ENCODE measurements at regions not wholly inside any gene's neighbourhood (a gene's known extent, or its start where the extent isn't known, plus 50 kb on each side); places are given as distances from the start of the nearest gene placed in this dataset.
"Not testable (repeated sequence)": the region's sequence is repeated elsewhere in the genome, so short reads cannot be mapped to it uniquely, and the experiment has no call there.

DNA sequence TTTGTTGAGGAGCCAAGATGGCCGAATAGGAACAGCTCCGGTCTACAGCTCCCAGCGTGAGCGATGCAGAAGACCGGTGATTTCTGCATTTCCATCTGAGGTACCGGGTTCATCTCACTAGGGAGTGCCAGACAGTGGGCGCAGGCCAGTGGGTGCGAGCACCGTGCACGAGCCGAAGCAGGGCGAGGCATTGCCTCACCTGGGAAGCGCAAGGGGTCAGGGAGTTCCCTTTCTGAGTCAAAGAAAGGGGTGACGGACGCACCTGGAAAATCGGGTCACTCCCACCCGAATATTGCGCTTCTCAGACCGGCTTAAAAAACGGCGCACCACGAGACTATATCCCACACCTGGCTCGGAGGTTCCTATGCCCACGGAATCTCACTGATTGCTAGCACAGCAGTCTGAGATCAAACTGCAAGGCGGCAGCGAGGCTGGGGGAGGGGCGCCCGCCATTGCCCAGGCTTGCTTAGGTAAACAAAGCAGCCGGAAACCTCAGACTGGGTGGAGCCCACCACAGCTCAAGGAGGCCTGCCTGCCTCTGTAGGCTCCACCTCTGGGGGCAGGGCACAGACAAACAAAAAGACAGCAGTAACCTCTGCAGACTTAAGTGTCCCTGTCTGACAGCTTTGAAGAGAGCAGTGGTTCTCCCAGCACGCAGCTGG, 417.7 kb upstream of the POU3F2 start:
- not testable (repeated sequence) for H3K27me3 ChIP-seq (ENCODE audit: control insufficient read depth, insufficient read depth, low read length, poor library complexity, severe bottlenecking); H3K27ac ChIP-seq (ENCODE audit: insufficient read depth, low read depth, low read length, poor library complexity, severe bottlenecking); H3K4me1 ChIP-seq (ENCODE audit: control insufficient read depth, insufficient read depth, low read length); H3K4me3 ChIP-seq (ENCODE audit: insufficient read depth, low read depth, low read length); H3K9me3 ChIP-seq (ENCODE audit: control insufficient read depth, low read length); H3K36me3 ChIP-seq (ENCODE audit: control insufficient read depth, insufficient read depth, low read length)
- WGBS, 2 experiments = 76 to 86% methylated on average over 29 of the region's 30 CpGs

DNA sequence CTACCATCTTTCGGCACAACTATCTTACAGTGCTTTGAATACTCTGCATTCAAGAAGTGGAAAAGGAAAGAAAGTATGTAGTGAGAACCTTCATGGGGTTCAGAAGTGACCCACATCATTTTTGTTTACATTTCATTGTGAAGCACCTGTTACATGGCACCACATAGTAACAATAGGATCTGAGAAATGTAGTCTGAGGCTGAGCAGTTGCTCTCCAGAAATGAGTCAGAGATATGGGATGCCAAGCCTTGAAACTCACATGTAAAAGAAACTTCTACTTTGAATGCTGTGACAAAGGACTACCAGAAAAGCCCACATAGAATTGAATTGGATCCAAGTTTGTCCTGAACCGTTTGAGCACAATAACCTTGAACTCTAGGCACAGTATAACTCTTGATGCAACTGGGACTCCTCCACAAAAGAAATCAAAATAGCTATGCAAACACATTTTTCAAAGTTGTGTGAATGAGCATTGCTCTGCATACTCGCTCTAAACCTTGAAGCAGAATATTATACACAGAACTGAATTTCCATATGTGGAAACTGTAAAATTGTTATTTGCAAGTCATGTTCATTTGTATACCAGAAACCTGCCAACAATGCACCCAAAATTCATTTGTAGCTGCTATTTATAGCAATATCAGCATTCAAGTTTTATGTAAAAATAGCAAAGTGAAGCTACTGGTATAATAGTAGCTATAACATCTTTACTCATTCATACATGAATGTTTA, 400.9 kb upstream of the POU3F2 start:
- Histone ChIP-seq H3K27me3 (ENCODE audit: control insufficient read depth, insufficient read depth, low read length, poor library complexity, severe bottlenecking) (no peaks in the 10 kb centered on the region), H3K27ac (ENCODE audit: insufficient read depth, low read depth, low read length, poor library complexity, severe bottlenecking) (no peak overlapping the region), H3K9me3 (ENCODE audit: control insufficient read depth, low read length) (no peaks in the 10 kb centered on the region), H3K4me3 (ENCODE audit: insufficient read depth, low read depth, low read length) (no peak overlapping the region), H3K4me1 (ENCODE audit: control insufficient read depth, insufficient read depth, low read length) (no peaks in the 10 kb centered on the region), H3K36me3 (ENCODE audit: control insufficient read depth, insufficient read depth, low read length) (no peaks in the 10 kb centered on the region)
- WGBS, 2 experiments = 88 to 93% methylated on average over 1 to 3 of the region's 3 CpGs

- Histone ChIP-seq H3K4me1 (ENCODE audit: control insufficient read depth, insufficient read depth, low read length) (no peaks in the 10 kb centered on the region), H3K9me3 (ENCODE audit: control insufficient read depth, low read length) (no peaks in the 10 kb centered on the region), H3K27ac (ENCODE audit: insufficient read depth, low read depth, low read length, poor library complexity, severe bottlenecking) (no peak overlapping the region), H3K4me3 (ENCODE audit: insufficient read depth, low read depth, low read length) (no peak overlapping the region), H3K27me3 (ENCODE audit: control insufficient read depth, insufficient read depth, low read length, poor library complexity, severe bottlenecking) (no peaks in the 10 kb centered on the region), H3K36me3 (ENCODE audit: control insufficient read depth, insufficient read depth, low read length) (no peaks in the 10 kb centered on the region)
- WGBS, 2 experiments = 92 to 93% methylated on average over 1 of the region's 1 CpG
These were observed 390.7 kb upstream of the POU3F2 start for GRCh38 chr6:98443633-98444032.

- Histone ChIP-seq H3K27me3 (ENCODE audit: control insufficient read depth, insufficient read depth, low read length, poor library complexity, severe bottlenecking) (no peaks in the 10 kb centered on the region), H3K36me3 (ENCODE audit: control insufficient read depth, insufficient read depth, low read length) (no peaks in the 10 kb centered on the region), H3K4me1 (ENCODE audit: control insufficient read depth, insufficient read depth, low read length) (no peaks in the 10 kb centered on the region), H3K4me3 (ENCODE audit: insufficient read depth, low read depth, low read length) (no peak overlapping the region), H3K27ac (ENCODE audit: insufficient read depth, low read depth, low read length, poor library complexity, severe bottlenecking) (no peak overlapping the region), H3K9me3 (ENCODE audit: control insufficient read depth, low read length) (no peaks in the 10 kb centered on the region)
- WGBS, 2 experiments = 59 to 70% methylated on average over 1 to 2 of the region's 2 CpGs
These were observed 381.7 kb upstream of the POU3F2 start for GRCh38 chr6:98452685-98453084.

GRCh38 chr6:98454809-98455322, 379.5 kb upstream of the POU3F2 start:
- Histone ChIP-seq H3K27ac (ENCODE audit: insufficient read depth, low read depth, low read length, poor library complexity, severe bottlenecking) (no peak overlapping the region), H3K4me1 (ENCODE audit: control insufficient read depth, insufficient read depth, low read length) (no peaks in the 10 kb centered on the region), H3K4me3 (ENCODE audit: insufficient read depth, low read depth, low read length) (no peak overlapping the region), H3K27me3 (ENCODE audit: control insufficient read depth, insufficient read depth, low read length, poor library complexity, severe bottlenecking) (no peaks in the 10 kb centered on the region), H3K9me3 (ENCODE audit: control insufficient read depth, low read length) (no peaks in the 10 kb centered on the region), H3K36me3 (ENCODE audit: control insufficient read depth, insufficient read depth, low read length) (no peaks in the 10 kb centered on the region)
- WGBS, 2 experiments = 94 to 96% methylated on average over 3 to 5 of the region's 5 CpGs

DNA sequence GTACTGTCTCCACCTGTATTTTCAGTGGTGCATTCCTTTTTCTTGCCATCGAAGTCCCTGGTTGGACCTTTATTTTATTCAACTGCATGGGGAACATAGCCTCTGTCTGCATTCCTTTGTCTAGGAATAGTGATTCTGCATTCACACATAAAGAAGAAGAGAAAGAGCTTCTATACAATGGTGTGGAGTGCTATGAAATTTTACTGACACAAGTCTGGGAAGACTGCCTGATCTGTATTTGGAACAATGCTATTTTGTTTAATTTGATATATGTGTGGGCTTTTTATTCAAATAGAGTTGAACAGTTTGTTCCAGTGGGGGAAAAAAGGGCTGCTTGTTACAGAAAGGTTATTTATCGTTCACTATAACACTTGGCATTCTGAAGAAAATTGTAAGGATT, 375.7 kb upstream of the POU3F2 start:
- no peak overlapping the region for H3K27ac ChIP-seq (ENCODE audit: insufficient read depth, low read depth, low read length, poor library complexity, severe bottlenecking)
- H3K27me3 ChIP-seq (ENCODE audit: control insufficient read depth, insufficient read depth, low read length, poor library complexity, severe bottlenecking) = no peaks in the 10 kb centered on the region
- 89 to 95% methylated on average over 2 of the region's 2 CpGs for WGBS, 2 experiments
- no peaks in the 10 kb centered on the region for H3K36me3 ChIP-seq (ENCODE audit: control insufficient read depth, insufficient read depth, low read length)
- no peaks in the 10 kb centered on the region for H3K9me3 ChIP-seq (ENCODE audit: control insufficient read depth, low read length)
- no peak overlapping the region for H3K4me3 ChIP-seq (ENCODE audit: insufficient read depth, low read depth, low read length)
- no peaks in the 10 kb centered on the region for H3K4me1 ChIP-seq (ENCODE audit: control insufficient read depth, insufficient read depth, low read length)

- WGBS, 2 experiments = 93 to 95% methylated on average over 12 of the region's 12 CpGs
- Histone ChIP-seq H3K9me3 (ENCODE audit: control insufficient read depth, low read length) (no peaks in the 10 kb centered on the region), H3K27me3 (ENCODE audit: control insufficient read depth, insufficient read depth, low read length, poor library complexity, severe bottlenecking) (no peaks in the 10 kb centered on the region), H3K36me3 (ENCODE audit: control insufficient read depth, insufficient read depth, low read length) (no peaks in the 10 kb centered on the region), H3K4me1 (ENCODE audit: control insufficient read depth, insufficient read depth, low read length) (no peaks in the 10 kb centered on the region), H3K4me3 (ENCODE audit: insufficient read depth, low read depth, low read length) (no peak overlapping the region), H3K27ac (ENCODE audit: insufficient read depth, low read depth, low read length, poor library complexity, severe bottlenecking) (no peak overlapping the region)
These were observed 371.1 kb upstream of the POU3F2 start for GRCh38 chr6:98463038-98464000.

GRCh38 chr6:98467091-98467490, 367.3 kb upstream of the POU3F2 start:
- no peak overlapping the region for H3K4me3 ChIP-seq (ENCODE audit: insufficient read depth, low read depth, low read length)
- no peaks in the 10 kb centered on the region for H3K4me1 ChIP-seq (ENCODE audit: control insufficient read depth, insufficient read depth, low read length)
- no peak overlapping the region for H3K27ac ChIP-seq (ENCODE audit: insufficient read depth, low read depth, low read length, poor library complexity, severe bottlenecking)
- H3K9me3 ChIP-seq (ENCODE audit: control insufficient read depth, low read length) = no peaks in the 10 kb centered on the region
- no peaks in the 10 kb centered on the region for H3K27me3 ChIP-seq (ENCODE audit: control insufficient read depth, insufficient read depth, low read length, poor library complexity, severe bottlenecking)
- 78 to 85% methylated on average over 2 of the region's 2 CpGs for WGBS, 2 experiments
- H3K36me3 ChIP-seq (ENCODE audit: control insufficient read depth, insufficient read depth, low read length) = no peaks in the 10 kb centered on the region

- Histone ChIP-seq H3K4me1 (ENCODE audit: control insufficient read depth, insufficient read depth, low read length) (no peaks in the 10 kb centered on the region), H3K36me3 (ENCODE audit: control insufficient read depth, insufficient read depth, low read length) (no peaks in the 10 kb centered on the region), H3K9me3 (ENCODE audit: control insufficient read depth, low read length) (no peaks in the 10 kb centered on the region), H3K27me3 (ENCODE audit: control insufficient read depth, insufficient read depth, low read length, poor library complexity, severe bottlenecking) (no peaks in the 10 kb centered on the region), H3K4me3 (ENCODE audit: insufficient read depth, low read depth, low read length) (no peak overlapping the region), H3K27ac (ENCODE audit: insufficient read depth, low read depth, low read length, poor library complexity, severe bottlenecking) (no peak overlapping the region)
- WGBS, 2 experiments = 90 to 92% methylated on average over 3 of the region's 3 CpGs
These were observed 366.5 kb upstream of the POU3F2 start for GRCh38 chr6:98467902-98468301.

- Histone ChIP-seq H3K27ac (ENCODE audit: insufficient read depth, low read depth, low read length, poor library complexity, severe bottlenecking) (no peak overlapping the region), H3K27me3 (ENCODE audit: control insufficient read depth, insufficient read depth, low read length, poor library complexity, severe bottlenecking) (no peaks in the 10 kb centered on the region), H3K36me3 (ENCODE audit: control insufficient read depth, insufficient read depth, low read length) (no peaks in the 10 kb centered on the region), H3K4me3 (ENCODE audit: insufficient read depth, low read depth, low read length) (no peak overlapping the region), H3K4me1 (ENCODE audit: control insufficient read depth, insufficient read depth, low read length) (no peaks in the 10 kb centered on the region), H3K9me3 (ENCODE audit: control insufficient read depth, low read length) (no peaks in the 10 kb centered on the region)
- WGBS, 2 experiments = 93% methylated on average over 2 of the region's 2 CpGs
These were observed 365.2 kb upstream of the POU3F2 start for GRCh38 chr6:98469141-98469540.

All from ectodermal cell (in vitro differentiated cells).